Heart right ventricle (tissue), 16 donors: ENCODE measurements at regions not wholly inside any gene's neighbourhood (a gene's known extent, or its start where the extent isn't known, plus 50 kb on each side); places are given as distances from the start of the nearest gene placed in this dataset.

Experiments
- ATAC-seq, 8 donors: fragments of 200-7000 bp; cut with Tn5 transposase; one replicate each; pipeline ENCODE4 v1.9.1; 2020; ENCODE audit warnings: mild to moderate bottlenecking in 8 of 8, moderate library complexity in 8 of 8, moderate number of reproducible peaks in 1 of 8
- DNase-seq, 2 donors: peaks; one replicate each; pipeline ENCODE4 v3.0.0-alpha.2; 2020
- H3K27ac ChIP-seq, 10 donors: fragments of 200-600 bp; sonication (generic) in 2 of 10; one replicate each; pipeline versions ENCODE4 v1.5.0 to v1.8.0; 2020 to 2022; ENCODE audit warnings: mild to moderate bottlenecking in 3 of 10
- H3K27me3 ChIP-seq, 7 donors: fragments of 200-600 bp; one replicate each; pipeline ENCODE4 v1.8.0; 2021 to 2022; ENCODE audit warnings: mild to moderate bottlenecking in 2 of 7
- H3K36me3 ChIP-seq, 9 donors: fragments of 200-600 bp; sonication (generic) in 1 of 9; one replicate each; pipeline versions ENCODE4 v1.5.0 to v1.8.0; 2020 to 2022; ENCODE audit warnings: mild to moderate bottlenecking in 2 of 9
- H3K4me1 ChIP-seq, 9 donors: fragments of 200-600 bp; sonication (generic) in 1 of 9; one replicate each; pipeline versions ENCODE4 v1.5.0 to v1.8.0; 2020 to 2022; ENCODE audit warnings: mild to moderate bottlenecking in 4 of 9
- H3K4me3 ChIP-seq, 10 donors: fragments of 200-600 bp; sonication (generic) in 2 of 10; one replicate each; pipeline versions ENCODE4 v1.5.0 to v1.8.0; 2020 to 2022; ENCODE audit warnings: mild to moderate bottlenecking in 7 of 10, moderate library complexity in 2 of 10
- H3K9me3 ChIP-seq, 11 donors: fragments of 200-600 bp in 10 of 11; sonication (generic) in 2 of 11; one replicate each; pipeline versions ENCODE4 v1.5.0 to v1.8.0; 2013 to 2022; ENCODE audit warnings: mild to moderate bottlenecking in 2 of 11, control low read depth in 1 of 11, moderate library complexity in 1 of 11
- CTCF ChIP-seq, 9 donors: fragments of 200-600 bp; sonication (generic) in 2 of 9; IDR thresholded peaks; one replicate each; pipeline versions ENCODE4 v1.5.0 to v1.8.0; 2021 to 2022; ENCODE audit warnings: antibody characterized with exemption in 9 of 9, mild to moderate bottlenecking in 5 of 9, moderate library complexity in 1 of 9
- WGBS, 2 donors: extraction: QIAGEN DNeasy Blood & Tissue Kit; methylation state at CpG; one replicate each; pipeline ENCODE4 v1.1.7; 2013; ENCODE audit warnings: inconsistent platforms in 1 of 2; 5-methylcytosine and 5-hydroxymethylcytosine counted together
- intact Hi-C, 10 donors: fragments of 100-400 bp; cut with DNase I; formaldehyde crosslinking; loops; one replicate each; pipeline versions ENCODE4 v1.11.1 to v1.14.2; 2022
- donor health status: Arrhythmogenic right ventricular cardiomyopathy.
- donor health status: ischemic (EF 13 %, LVEDD 7.1; RV severe dilation, severe dysfunction).
- donor health status: healthy with polysubstance abuse.
- donor health status: DM: no; HTN: yes; CAD: no.
- donor health status: DM: no; HTN: no; CAD: no.
- donor health status: ischemic (EF 25% LVEDD 6.9; RV normal size, moderate dysfunction).
- donor health status: ischemic (EF 25% LVEDD 5.7; RV mildly dilated, moderate dysfunction).
- donor health status: healthy.
- donor health status: DM: yes; HTN: yes; CAD: no.
- donor health status: Ischemic cardiomyopathy.
- donor health status: ischemic (EF 35%, LVEDD 5.7; RV mildly dilated, moderate dysfunction).
- donor health status: nonischemic (EF 11% LVEDD 7.7; RV severe dilation, severe dysfunction).
- donor health status: DM: yes; HTN: yes; CAD: no.
- donor health status: PGD.
- donor health status: ischemic (EF 29% LVEDD 5.4; RV normal size, mild dysfunction).
- donor health status: nonischemic (EF 23%, LVEDD 6.1; RV moderate dilation, normal function).

GRCh38 chr5:90306613-90307012, 102.9 kb downstream of the CETN3 start:
- no peak overlapping the region for H3K4me3 ChIP-seq
- intact Hi-C loops: no loop called here
- no peak for TF ChIP-seq CTCF (IDR thresholded peaks at IDR 0.05)
- no peaks in the 10 kb centered on the region for H3K9me3 ChIP-seq
- peaks cover 0 to 7% (median 0%) of the 10 kb centered on the region in 9 donors for H3K4me1 ChIP-seq
- no peak for ATAC-seq
- H3K36me3 ChIP-seq: no peaks in the 10 kb centered on the region
- H3K27ac ChIP-seq: no peak overlapping the region
- H3K27me3 ChIP-seq: no peaks in the 10 kb centered on the region
- no peak for DNase-seq

- Histone ChIP-seq H3K9me3 (no peaks in the 10 kb centered on the region), H3K36me3 (no peaks in the 10 kb centered on the region), H3K4me3 (no peak overlapping the region), H3K27ac (no peak overlapping the region), H3K4me1 (peaks cover 0 to 7% (median 0%) of the 10 kb centered on the region in 9 donors), H3K27me3 (no peaks in the 10 kb centered on the region)
- WGBS, 2 donors: 53 to 58% methylated on average over 3 of the region's 3 CpGs
- no peak for TF ChIP-seq CTCF (IDR thresholded peaks at IDR 0.05)
- ATAC-seq: no peak
- DNase-seq: no peak
- intact Hi-C loops: no loop called here
Observed at GRCh38 chr5:90305041-90305720, 104.4 kb downstream of the CETN3 start.

- H3K4me3 ChIP-seq: no peak overlapping the region
- DNase-seq (no peak), ATAC-seq (no peak)
- no peak overlapping the region for H3K27ac ChIP-seq
- H3K27me3 ChIP-seq: no peaks in the 10 kb centered on the region
- TF ChIP-seq CTCF (IDR thresholded peaks at IDR 0.05): no peak
- H3K36me3 ChIP-seq: no peaks in the 10 kb centered on the region
- intact Hi-C loops: no loop called here
- WGBS, 2 donors: 66 to 77% methylated on average over 2 of the region's 2 CpGs
- H3K9me3 ChIP-seq: no peaks in the 10 kb centered on the region
- no peaks in the 10 kb centered on the region for H3K4me1 ChIP-seq
Observed at GRCh38 chr5:90301248-90301647, 108.3 kb downstream of the CETN3 start.

GRCh38 chr5:90297045-90297764, 112.4 kb downstream of the CETN3 start:
- Histone ChIP-seq H3K4me1 (no peaks in the 10 kb centered on the region), H3K27ac (no peak overlapping the region), H3K36me3 (no peaks in the 10 kb centered on the region), H3K4me3 (no peak overlapping the region), H3K27me3 (no peaks in the 10 kb centered on the region), H3K9me3 (no peaks in the 10 kb centered on the region)
- ATAC-seq (no peak), DNase-seq (no peak)
- intact Hi-C loops: no loop called here
- WGBS, 2 donors: 61 to 68% methylated on average over 7 of the region's 7 CpGs
- no peak for TF ChIP-seq CTCF (IDR thresholded peaks at IDR 0.05)
